ENCODE measurements at regions not wholly inside any gene's neighbourhood (a gene's known extent, or its start where the extent isn't known, plus 50 kb on each side); places are given as distances from the start of the nearest gene placed in this dataset.
A peak's percentile ranks its signal among the peaks of the same experiment; 100 is the strongest.

- TF ChIP-seq CTCF (conservative IDR thresholded peaks at IDR 0.05; ENCODE audit: control insufficient read depth, insufficient read depth, low read depth, low read length): no peak
- no peak for DNase-seq (ENCODE audit: low read depth)
Observed at GRCh38 chr12:76208129-76208528, 123.6 kb upstream of the NAP1L1 start.

GRCh38 chr12:76206677-76207072 lies 122.2 kb upstream of the NAP1L1 start:
- H3K4me3 ChIP-seq (ENCODE audit: control insufficient read depth, low read depth, low read length): no peak overlapping the region
- no peak for TF ChIP-seq CTCF (conservative IDR thresholded peaks at IDR 0.05; ENCODE audit: control insufficient read depth, insufficient read depth, low read depth, low read length)
- DNase-seq (ENCODE audit: low read depth): no peak

More at GRCh38 chr12:76208129-76208528, 123.6 kb upstream of the NAP1L1 start:
- no peak overlapping the region for H3K4me3 ChIP-seq (ENCODE audit: control insufficient read depth, low read depth, low read length)

- no peak for TF ChIP-seq CTCF (conservative IDR thresholded peaks at IDR 0.05; ENCODE audit: control insufficient read depth, insufficient read depth, low read depth, low read length)
- DNase-seq (ENCODE audit: low read depth): no peak
- H3K4me3 ChIP-seq (ENCODE audit: control insufficient read depth, low read depth, low read length): no peak overlapping the region
Observed at GRCh38 chr12:76206039-76206676, 121.7 kb upstream of the NAP1L1 start.

- TF ChIP-seq CTCF (conservative IDR thresholded peaks at IDR 0.05; ENCODE audit: control insufficient read depth, insufficient read depth, low read depth, low read length): no peak
- H3K4me3 ChIP-seq (ENCODE audit: control insufficient read depth, low read depth, low read length): no peak overlapping the region
- no peak for DNase-seq (ENCODE audit: low read depth)
Observed at GRCh38 chr12:76202621-76203020, 118.1 kb upstream of the NAP1L1 start.

- H3K4me3 ChIP-seq (ENCODE audit: control insufficient read depth, low read depth, low read length): no peak overlapping the region
- no peak for TF ChIP-seq CTCF (conservative IDR thresholded peaks at IDR 0.05; ENCODE audit: control insufficient read depth, insufficient read depth, low read depth, low read length)
- DNase-seq (ENCODE audit: low read depth): peak; percentile 31
Observed at GRCh38 chr12:76201758-76202157, 117.3 kb upstream of the NAP1L1 start.

- no peak for TF ChIP-seq CTCF (conservative IDR thresholded peaks at IDR 0.05; ENCODE audit: control insufficient read depth, insufficient read depth, low read depth, low read length)
- DNase-seq (ENCODE audit: low read depth): no peak
- H3K4me3 ChIP-seq (ENCODE audit: control insufficient read depth, low read depth, low read length): no peak overlapping the region
Observed at GRCh38 chr12:76201316-76201715, 116.8 kb upstream of the NAP1L1 start.

- H3K4me3 ChIP-seq (ENCODE audit: control insufficient read depth, low read depth, low read length): no peak overlapping the region
- no peak for TF ChIP-seq CTCF (conservative IDR thresholded peaks at IDR 0.05; ENCODE audit: control insufficient read depth, insufficient read depth, low read depth, low read length)
- DNase-seq (ENCODE audit: low read depth): peak; percentile 73
Observed at GRCh38 chr12:76199808-76200207, 115.3 kb upstream of the NAP1L1 start.

All from fibroblast of mammary gland (primary cell).